ENCODE measurements at regions not wholly inside any gene's neighbourhood (a gene's known extent, or its start where the extent isn't known, plus 50 kb on each side); places are given as distances from the start of the nearest gene placed in this dataset.

DNA sequence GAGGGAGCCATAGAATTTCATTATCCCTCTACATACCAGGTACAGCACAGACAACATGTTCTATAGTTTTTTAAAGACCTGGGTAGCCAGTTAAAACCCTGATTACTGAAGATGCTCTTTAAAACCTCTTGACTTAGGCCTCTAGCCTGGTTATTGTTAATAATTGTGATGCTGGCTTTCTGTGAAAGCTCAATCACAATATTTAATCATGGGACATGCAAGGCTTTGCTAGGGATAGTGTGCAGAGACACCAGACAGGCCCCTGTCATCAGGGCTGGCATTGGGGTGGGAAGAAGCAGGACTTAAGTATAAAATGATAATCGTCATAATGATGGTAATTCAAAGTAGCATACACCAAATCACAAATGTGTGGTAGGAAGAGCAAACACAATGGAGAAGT, 274.4 kb downstream of the PTBP2 start:
- H3K4me3 ChIP-seq (replicated peaks; ENCODE audit: low read depth, low read length) = no peak overlapping the region
- DNase-seq (ENCODE audit: extremely low read depth, low read depth) = no peak
- TF ChIP-seq, protein P1, sequence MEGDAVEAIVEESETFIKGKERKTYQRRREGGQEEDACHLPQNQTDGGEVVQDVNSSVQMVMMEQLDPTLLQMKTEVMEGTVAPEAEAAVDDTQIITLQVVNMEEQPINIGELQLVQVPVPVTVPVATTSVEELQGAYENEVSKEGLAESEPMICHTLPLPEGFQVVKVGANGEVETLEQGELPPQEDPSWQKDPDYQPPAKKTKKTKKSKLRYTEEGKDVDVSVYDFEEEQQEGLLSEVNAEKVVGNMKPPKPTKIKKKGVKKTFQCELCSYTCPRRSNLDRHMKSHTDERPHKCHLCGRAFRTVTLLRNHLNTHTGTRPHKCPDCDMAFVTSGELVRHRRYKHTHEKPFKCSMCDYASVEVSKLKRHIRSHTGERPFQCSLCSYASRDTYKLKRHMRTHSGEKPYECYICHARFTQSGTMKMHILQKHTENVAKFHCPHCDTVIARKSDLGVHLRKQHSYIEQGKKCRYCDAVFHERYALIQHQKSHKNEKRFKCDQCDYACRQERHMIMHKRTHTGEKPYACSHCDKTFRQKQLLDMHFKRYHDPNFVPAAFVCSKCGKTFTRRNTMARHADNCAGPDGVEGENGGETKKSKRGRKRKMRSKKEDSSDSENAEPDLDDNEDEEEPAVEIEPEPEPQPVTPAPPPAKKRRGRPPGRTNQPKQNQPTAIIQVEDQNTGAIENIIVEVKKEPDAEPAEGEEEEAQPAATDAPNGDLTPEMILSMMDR (IDR thresholded peaks at IDR 0.05; ENCODE audit: low read depth, low read length, missing control alignments) = no peak

DNA sequence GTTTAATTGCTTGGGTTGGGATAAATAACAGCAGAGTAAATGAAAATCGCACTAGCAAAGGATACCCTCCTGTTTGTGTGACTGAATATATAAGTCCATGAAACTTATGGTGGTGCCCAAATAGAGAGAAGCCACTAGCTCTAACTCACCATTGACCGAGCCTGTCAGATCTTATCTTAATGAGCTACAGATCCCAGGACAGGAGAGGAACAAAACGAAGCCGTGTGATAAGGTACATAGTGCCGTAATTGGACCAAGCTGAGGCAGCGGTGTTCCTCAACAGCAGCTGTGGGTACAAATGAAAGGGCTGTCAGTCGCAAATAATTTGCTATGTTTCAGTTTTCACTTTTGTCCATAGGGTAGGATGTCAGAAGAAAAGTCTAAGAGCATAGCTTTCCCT, 276.1 kb downstream of the PTBP2 start:
- TF ChIP-seq, protein P1 (IDR thresholded peaks at IDR 0.05; ENCODE audit: low read depth, low read length, missing control alignments) = no peak
- no peak for DNase-seq (ENCODE audit: extremely low read depth, low read depth)
- H3K4me3 ChIP-seq (replicated peaks; ENCODE audit: low read depth, low read length) = no peak overlapping the region

DNA sequence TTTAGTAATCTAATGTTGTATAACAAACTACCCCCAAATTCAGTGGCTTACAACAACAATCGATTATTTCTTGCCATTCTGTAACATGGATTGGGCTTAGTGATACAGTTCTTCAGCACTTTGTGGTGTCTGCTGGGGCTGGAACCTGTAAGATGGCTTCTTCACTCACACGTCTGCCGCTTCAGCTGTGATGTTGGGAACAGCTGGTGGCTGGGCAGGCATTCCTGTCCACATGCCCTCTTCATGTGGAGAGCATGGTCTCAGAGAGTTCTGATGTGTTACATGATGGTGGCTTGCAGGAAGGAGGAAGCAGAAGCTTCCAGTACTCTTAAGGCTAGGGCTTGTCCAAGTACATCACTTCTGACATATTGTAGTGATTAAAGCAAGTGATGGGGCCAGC, 276.9 kb downstream of the PTBP2 start:
- H3K4me3 ChIP-seq (replicated peaks; ENCODE audit: low read depth, low read length) = no peak overlapping the region
- TF ChIP-seq, protein P1 (IDR thresholded peaks at IDR 0.05; ENCODE audit: low read depth, low read length, missing control alignments) = no peak
- DNase-seq (ENCODE audit: extremely low read depth, low read depth) = no peak

DNA sequence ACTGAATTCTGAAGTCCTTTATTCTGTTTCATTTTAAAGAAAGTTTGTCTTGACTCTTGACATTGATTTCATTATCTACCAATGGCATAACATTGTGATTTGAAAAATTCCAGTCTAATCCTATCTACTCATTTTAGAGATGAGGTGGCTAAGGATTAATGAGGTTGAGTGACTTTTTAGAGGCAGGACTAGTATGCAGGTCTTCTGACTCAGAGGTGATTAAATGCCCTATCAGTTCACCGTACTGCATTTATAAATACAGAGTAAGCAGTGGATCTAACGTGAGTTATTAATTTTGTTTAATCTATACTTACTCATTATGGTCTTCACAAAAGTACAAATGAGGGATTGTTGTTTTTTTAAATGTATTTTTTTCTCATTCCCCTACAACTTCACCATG, 277.6 kb downstream of the PTBP2 start:
- no peak for DNase-seq (ENCODE audit: extremely low read depth, low read depth)
- no peak overlapping the region for H3K4me3 ChIP-seq (replicated peaks; ENCODE audit: low read depth, low read length)
- TF ChIP-seq, protein P1 (IDR thresholded peaks at IDR 0.05; ENCODE audit: low read depth, low read length, missing control alignments) = no peak

DNA sequence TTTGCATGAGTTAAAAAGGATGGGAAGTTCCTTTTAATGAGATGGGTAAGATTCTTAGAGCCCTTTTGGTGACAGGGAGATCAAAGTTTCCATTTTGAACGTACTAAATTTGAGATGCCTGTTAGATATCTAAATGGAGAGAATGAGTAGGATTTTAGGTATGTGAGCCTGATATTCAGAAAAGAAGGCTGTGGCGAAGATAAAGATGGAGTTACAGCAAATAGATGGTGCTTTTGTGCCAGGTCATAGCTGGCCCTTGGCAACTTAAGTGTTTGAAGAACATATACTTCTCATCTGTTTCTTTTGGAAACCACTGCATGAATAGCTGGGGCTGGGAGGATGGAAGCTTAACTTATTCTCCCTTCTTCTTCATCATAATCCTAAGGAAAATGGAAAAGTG, 282.5 kb downstream of the PTBP2 start:
- H3K4me3 ChIP-seq (replicated peaks; ENCODE audit: low read depth, low read length) = no peak overlapping the region
- DNase-seq (ENCODE audit: extremely low read depth, low read depth) = no peak
- TF ChIP-seq, protein P1 (IDR thresholded peaks at IDR 0.05; ENCODE audit: low read depth, low read length, missing control alignments) = no peak

DNA sequence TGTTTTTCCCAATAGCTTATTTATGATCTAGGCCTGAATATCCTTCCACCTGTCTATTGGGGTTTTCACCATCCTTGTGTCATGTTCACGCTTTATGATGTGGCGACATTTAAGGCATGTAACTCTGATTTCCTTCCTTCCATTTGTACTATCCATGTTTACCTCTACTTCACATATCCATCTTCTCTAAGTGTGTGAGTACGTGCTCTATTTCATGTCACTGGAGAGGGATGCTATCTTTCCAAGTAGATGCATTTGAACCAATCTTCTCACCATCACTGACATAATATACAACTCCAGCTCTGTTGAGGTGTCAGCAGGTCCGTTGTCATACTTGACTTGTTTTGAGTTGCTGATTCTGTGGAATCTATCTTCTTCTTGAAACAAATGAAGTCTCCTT, 283.2 kb downstream of the PTBP2 start:
- TF ChIP-seq, protein P1 (IDR thresholded peaks at IDR 0.05; ENCODE audit: low read depth, low read length, missing control alignments) = no peak
- no peak for DNase-seq (ENCODE audit: extremely low read depth, low read depth)
- H3K4me3 ChIP-seq (replicated peaks; ENCODE audit: low read depth, low read length) = no peak overlapping the region

DNA sequence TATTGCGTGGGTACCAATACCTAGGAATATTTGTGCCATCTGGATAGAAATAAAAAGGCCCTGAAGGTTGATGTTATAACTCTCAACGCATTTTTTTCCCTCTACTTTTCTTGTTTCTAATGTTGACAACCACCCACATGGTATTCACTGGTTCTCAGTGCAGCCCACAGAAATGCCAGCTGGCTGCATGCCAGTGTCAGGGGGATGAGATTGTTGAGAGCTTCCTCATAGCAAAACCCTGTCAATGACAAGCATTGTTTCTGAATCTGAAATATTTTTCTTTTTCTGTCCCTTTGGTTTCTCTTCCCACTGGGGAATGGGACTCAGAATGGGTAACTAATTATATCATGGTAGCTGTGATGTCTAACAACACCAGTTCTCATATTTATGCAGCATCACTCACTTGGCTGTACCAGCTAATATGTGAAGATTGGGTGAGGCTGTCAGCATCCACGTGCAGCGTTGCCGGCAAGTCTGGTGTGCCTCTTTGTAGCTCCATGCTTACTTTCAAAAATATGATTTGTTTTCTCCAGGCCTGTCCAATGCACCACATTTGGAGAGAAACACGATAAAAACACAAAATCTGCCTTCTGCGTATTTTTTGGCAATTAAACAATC, 284.6 kb downstream of the PTBP2 start:
- no peak overlapping the region for H3K4me3 ChIP-seq (replicated peaks; ENCODE audit: low read depth, low read length)
- peak; percentile 26 for DNase-seq (ENCODE audit: extremely low read depth, low read depth)
- TF ChIP-seq, protein P1 (IDR thresholded peaks at IDR 0.05; ENCODE audit: low read depth, low read length, missing control alignments) = no peak

All from HFF-Myc (cell line).